Lung (tissue), 11 donors: ENCODE measurements at regions not wholly inside any gene's neighbourhood (a gene's known extent, or its start where the extent isn't known, plus 50 kb on each side); places are given as distances from the start of the nearest gene placed in this dataset.

Source experiments
- ATAC-seq: fragments of 200-7000 bp; cut with Tn5 transposase; one replicate; pipeline ENCODE4 v1.9.1; 2020; ENCODE audit warnings: moderate number of reproducible peaks; ENCODE audit not compliant: insufficient read depth, low FRiP score
- DNase-seq, 3 donors: peaks; one replicate each; pipeline ENCODE4 v3.0.0-alpha.2; 2013 to 2017
- H3K27ac ChIP-seq, 2 donors: one replicate each; pipeline ENCODE4 v1.5.1; 2013; ENCODE audit warnings: mild to moderate bottlenecking in 2 of 2, moderate library complexity in 2 of 2, control low read depth in 1 of 2, inconsistent platforms in 1 of 2, low read depth in 1 of 2, low read length in 1 of 2
- H3K27me3 ChIP-seq, 3 donors: one replicate each; pipeline ENCODE4 v1.5.1; 2013; ENCODE audit warnings: low read length in 2 of 3; ENCODE audit not compliant: control insufficient read depth in 3 of 3, insufficient read depth in 3 of 3
- H3K36me3 ChIP-seq, 4 donors: one replicate each; pipeline ENCODE4 v1.5.1; 2013; ENCODE audit warnings: low read length in 4 of 4, mild to moderate bottlenecking in 1 of 4, moderate library complexity in 1 of 4; ENCODE audit not compliant: control insufficient read depth in 4 of 4, insufficient read depth in 4 of 4
- H3K4me1 ChIP-seq, 5 donors: one replicate each; pipeline ENCODE4 v1.5.1; 2013; ENCODE audit warnings: low read length in 5 of 5, mild to moderate bottlenecking in 2 of 5, moderate library complexity in 1 of 5; ENCODE audit not compliant: control insufficient read depth in 5 of 5, insufficient read depth in 5 of 5
- H3K4me3 ChIP-seq: one replicate; pipeline ENCODE4 v1.5.1; 2013; ENCODE audit warnings: mild to moderate bottlenecking, control low read depth, moderate library complexity
- H3K9ac ChIP-seq, 2 donors: one replicate each; pipeline ENCODE4 v1.5.1; 2013; ENCODE audit warnings: low read length in 2 of 2, control low read depth in 1 of 2; ENCODE audit not compliant: insufficient read depth in 1 of 2
- H3K9me3 ChIP-seq, 4 donors: one replicate each; pipeline ENCODE4 v1.5.1; 2013; ENCODE audit warnings: low read length in 3 of 4, mild to moderate bottlenecking in 1 of 4, moderate library complexity in 1 of 4; ENCODE audit not compliant: control insufficient read depth in 4 of 4, insufficient read depth in 3 of 4
- CTCF ChIP-seq: IDR thresholded peaks from 2 replicates; pipeline ENCODE4 v1.5.1; 2012; ENCODE audit warnings: mild to moderate bottlenecking; ENCODE audit errors: control extremely low read depth, extremely low read depth
- WGBS, 2 donors: extraction: QIAGEN DNeasy Blood & Tissue Kit; methylation state at CpG; one replicate each; pipeline ENCODE4 v1.1.7; 2013; 5-methylcytosine and 5-hydroxymethylcytosine counted together
- donor health status: control.
- donor health status: control.
- donor health status: Bipolar disorder and iron deficiency.
- donor health status: healthy.
- donor health status: DM: yes; HTN: yes; CAD: no.

DNA sequence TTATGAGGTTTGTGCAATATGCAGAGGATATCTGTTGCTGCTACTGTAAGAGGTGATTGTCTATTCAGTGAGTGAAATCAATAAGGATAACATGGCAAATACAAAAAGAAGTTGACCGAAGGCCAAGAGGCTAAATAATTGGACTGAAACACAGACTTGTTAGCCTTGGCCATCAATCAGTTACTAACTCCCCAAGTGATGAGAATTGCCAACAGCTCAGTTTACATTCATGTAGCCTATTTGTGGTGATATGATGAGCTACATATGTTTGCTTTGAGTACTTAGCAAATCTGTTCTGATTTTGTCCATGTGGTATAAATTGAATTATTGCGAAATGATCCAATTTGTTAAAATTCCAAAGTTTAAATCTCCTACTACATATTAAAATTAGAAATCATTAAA lies 68.6 kb upstream of the VAV3 start:
- no peak for TF ChIP-seq CTCF
- no peak overlapping the region for H3K27ac ChIP-seq
- peaks cover 0 to 28% (median 10%) of the 10 kb centered on the region in 5 donors for H3K4me1 ChIP-seq
- no peak for ATAC-seq
- H3K36me3 ChIP-seq, result no peaks in the 10 kb centered on the region
- WGBS, 2 donors, result 92 to 96% methylated on average over 2 of the region's 2 CpGs
- peak in 2 of 3 donors; percentile 58 to 76 for DNase-seq
- H3K27me3 ChIP-seq, result no peaks in the 10 kb centered on the region
- H3K9me3 ChIP-seq, result no peaks in the 10 kb centered on the region
- no peak overlapping the region for H3K4me3 ChIP-seq
- no peak overlapping the region for H3K9ac ChIP-seq

GRCh38 chr1:108028841-108029388 lies 63.9 kb upstream of the VAV3 start:
- no peaks in the 10 kb centered on the region for H3K36me3 ChIP-seq
- no peak for TF ChIP-seq CTCF
- no peak for ATAC-seq

GRCh38 chr1:108027389-108027788 lies 62.4 kb upstream of the VAV3 start:
- Histone ChIP-seq H3K9me3 (no peaks in the 10 kb centered on the region), H3K27me3 (no peaks in the 10 kb centered on the region), H3K4me3 (no peak overlapping the region), H3K27ac (no peak overlapping the region), H3K36me3 (no peaks in the 10 kb centered on the region), H3K4me1 (no peaks in the 10 kb centered on the region), H3K9ac (no peak overlapping the region)
- DNase-seq, result no peak
- no peak for TF ChIP-seq CTCF
- 4 to 35% methylated on average over 1 of the region's 1 CpG for WGBS, 2 donors
- no peak for ATAC-seq

More at GRCh38 chr1:108028841-108029388, 63.9 kb upstream of the VAV3 start:
- no peak for DNase-seq
- H3K4me3 ChIP-seq, result no peak overlapping the region
- H3K9ac ChIP-seq, result no peak overlapping the region
- H3K9me3 ChIP-seq, result no peaks in the 10 kb centered on the region
- no peak overlapping the region for H3K27ac ChIP-seq
- H3K27me3 ChIP-seq, result no peaks in the 10 kb centered on the region
- H3K4me1 ChIP-seq, result peaks cover 0 to 14% (median 0%) of the 10 kb centered on the region in 5 donors
- 30 to 43% methylated on average over 1 of the region's 1 CpG for WGBS, 2 donors

- Histone ChIP-seq H3K36me3 (no peaks in the 10 kb centered on the region), H3K27ac (no peak overlapping the region), H3K27me3 (no peaks in the 10 kb centered on the region), H3K4me1 (peaks cover 0 to 1% (median 0%) of the 10 kb centered on the region in 5 donors), H3K4me3 (no peak overlapping the region), H3K9ac (no peak overlapping the region), H3K9me3 (no peaks in the 10 kb centered on the region)
- ATAC-seq (no peak), DNase-seq (no peak)
- no peak for TF ChIP-seq CTCF
- WGBS, 2 donors, result 72 to 88% methylated on average over 1 of the region's 1 CpG
Observed at GRCh38 chr1:108017698-108018097, 52.7 kb upstream of the VAV3 start.
